ENCODE measurements at regions not wholly inside any gene's neighbourhood (a gene's known extent, or its start where the extent isn't known, plus 50 kb on each side); places are given as distances from the start of the nearest gene placed in this dataset.

GRCh38 chr2:163319006-163319405 lies 416.8 kb downstream of the FIGN start:
- Histone ChIP-seq H3K4me3 (no peak overlapping the region), H3K36me3 (no peaks in the 10 kb centered on the region), H3K27ac (no peak overlapping the region), H3K27me3 (ENCODE audit: low read depth) (no peaks in the 10 kb centered on the region), H3K4me1 (no peaks in the 10 kb centered on the region), H3K9me3 (no peaks in the 10 kb centered on the region)
- DNase-seq, result no peak
- intact Hi-C loops (cut with DNase I), result no loop called here
- TF ChIP-seq CTCF (IDR thresholded peaks at IDR 0.05), result no peak
- no peak for ATAC-seq

- intact Hi-C loops (cut with DNase I), result no loop called here
- no peaks in the 10 kb centered on the region for H3K4me1 ChIP-seq
Observed at GRCh38 chr2:163314712-163315111, 421.1 kb downstream of the FIGN start.

GRCh38 chr2:163312713-163313112 lies 423.1 kb downstream of the FIGN start:
- Histone ChIP-seq H3K27me3 (ENCODE audit: low read depth) (no peaks in the 10 kb centered on the region), H3K27ac (no peak overlapping the region), H3K9me3 (no peaks in the 10 kb centered on the region), H3K4me3 (no peak overlapping the region), H3K36me3 (no peaks in the 10 kb centered on the region), H3K4me1 (no peaks in the 10 kb centered on the region)
- intact Hi-C loops (cut with DNase I), result no loop called here
- ATAC-seq (no peak), DNase-seq (no peak)
- no peak for TF ChIP-seq CTCF (IDR thresholded peaks at IDR 0.05)

More at GRCh38 chr2:163314712-163315111, 421.1 kb downstream of the FIGN start:
- H3K27me3 ChIP-seq (ENCODE audit: low read depth), result no peaks in the 10 kb centered on the region
- no peak for TF ChIP-seq CTCF (IDR thresholded peaks at IDR 0.05)
- ATAC-seq (no peak), DNase-seq (no peak)
- no peaks in the 10 kb centered on the region for H3K36me3 ChIP-seq
- H3K9me3 ChIP-seq, result no peaks in the 10 kb centered on the region
- no peak overlapping the region for H3K27ac ChIP-seq
- H3K4me3 ChIP-seq, result no peak overlapping the region

GRCh38 chr2:163306647-163307046 lies 429.2 kb downstream of the FIGN start:
- Histone ChIP-seq H3K36me3 (no peaks in the 10 kb centered on the region), H3K27ac (no peak overlapping the region), H3K4me3 (no peak overlapping the region), H3K4me1 (no peaks in the 10 kb centered on the region), H3K9me3 (peaks cover 2% of the 10 kb centered on the region), H3K27me3 (ENCODE audit: low read depth) (no peaks in the 10 kb centered on the region)
- intact Hi-C loops (cut with DNase I), result no loop called here
- ATAC-seq (no peak), DNase-seq (no peak)
- TF ChIP-seq CTCF (IDR thresholded peaks at IDR 0.05), result no peak

GRCh38 chr2:163302141-163302540 lies 433.7 kb downstream of the FIGN start:
- H3K9me3 ChIP-seq, result peaks cover 2% of the 10 kb centered on the region
- no peaks in the 10 kb centered on the region for H3K36me3 ChIP-seq
- DNase-seq (no peak), ATAC-seq (no peak)
- TF ChIP-seq CTCF (IDR thresholded peaks at IDR 0.05), result no peak
- H3K27ac ChIP-seq, result no peak overlapping the region
- no peak overlapping the region for H3K4me3 ChIP-seq
- H3K4me1 ChIP-seq, result no peaks in the 10 kb centered on the region
- no peaks in the 10 kb centered on the region for H3K27me3 ChIP-seq (ENCODE audit: low read depth)
- intact Hi-C loops (cut with DNase I), result no loop called here

- no peak for TF ChIP-seq CTCF (IDR thresholded peaks at IDR 0.05)
- Histone ChIP-seq H3K27ac (no peak overlapping the region), H3K4me3 (no peak overlapping the region), H3K36me3 (no peaks in the 10 kb centered on the region), H3K9me3 (no peaks in the 10 kb centered on the region), H3K4me1 (no peaks in the 10 kb centered on the region), H3K27me3 (ENCODE audit: low read depth) (no peaks in the 10 kb centered on the region)
- intact Hi-C loops (cut with DNase I), result no loop called here
- no peak for ATAC-seq
- no peak for DNase-seq
Observed at GRCh38 chr2:163291790-163292189, 444.0 kb downstream of the FIGN start.
